ENCODE measurements at regions not wholly inside any gene's neighbourhood (a gene's known extent, or its start where the extent isn't known, plus 50 kb on each side); places are given as distances from the start of the nearest gene placed in this dataset.
A peak's percentile ranks its signal among the peaks of the same experiment; 100 is the strongest.

- no peak for DNase-seq (ENCODE audit: low spot score)
Measured at GRCh38 chr15:47824147-47824546, 106.8 kb downstream of the SEMA6D start.

GRCh38 chr15:47829667-47830066 is 112.4 kb downstream of the SEMA6D start:
- no peak for DNase-seq (ENCODE audit: low spot score)

- no peak for DNase-seq (ENCODE audit: low spot score)
Measured at GRCh38 chr15:47834093-47834492, 116.8 kb downstream of the SEMA6D start.

GRCh38 chr15:47839233-47839825 is 122.0 kb downstream of the SEMA6D start:
- DNase-seq (ENCODE audit: low spot score): no peak

GRCh38 chr15:47843124-47843663 is 125.9 kb downstream of the SEMA6D start:
- DNase-seq (ENCODE audit: low spot score): no peak

- no peak for DNase-seq (ENCODE audit: low spot score)
Measured at GRCh38 chr15:47844437-47844836, 127.1 kb downstream of the SEMA6D start.

GRCh38 chr15:47846128-47846868 is 129.0 kb downstream of the SEMA6D start:
- no peak for DNase-seq (ENCODE audit: low spot score)

- no peak for DNase-seq (ENCODE audit: low spot score)
Measured at GRCh38 chr15:47846876-47847275, 129.6 kb downstream of the SEMA6D start.

- no peak for DNase-seq (ENCODE audit: low spot score)
Measured at GRCh38 chr15:47856071-47856470, 138.8 kb downstream of the SEMA6D start.

- no peak for DNase-seq (ENCODE audit: low spot score)
Measured at GRCh38 chr15:47857014-47857775, 139.9 kb downstream of the SEMA6D start.

GRCh38 chr15:47857776-47858167 is 140.5 kb downstream of the SEMA6D start:
- no peak for DNase-seq (ENCODE audit: low spot score)

- DNase-seq (ENCODE audit: low spot score): no peak
Measured at GRCh38 chr15:47861111-47861903, 144.0 kb downstream of the SEMA6D start.

GRCh38 chr15:47862402-47862801 is 145.1 kb downstream of the SEMA6D start:
- DNase-seq (ENCODE audit: low spot score): no peak

GRCh38 chr15:47866446-47866845 is 149.1 kb downstream of the SEMA6D start:
- no peak for DNase-seq (ENCODE audit: low spot score)

GRCh38 chr15:47870300-47870955 is 153.1 kb downstream of the SEMA6D start:
- no peak for DNase-seq (ENCODE audit: low spot score)

GRCh38 chr15:47870956-47871625 is 153.8 kb downstream of the SEMA6D start:
- DNase-seq (ENCODE audit: low spot score): peak; percentile 30

- DNase-seq (ENCODE audit: low spot score): no peak
Measured at GRCh38 chr15:47872208-47872607, 154.9 kb downstream of the SEMA6D start.

- DNase-seq (ENCODE audit: low spot score): no peak
Measured at GRCh38 chr15:47872869-47873432, 155.6 kb downstream of the SEMA6D start.

- DNase-seq (ENCODE audit: low spot score): no peak
Measured at GRCh38 chr15:47876986-47877385, 159.7 kb downstream of the SEMA6D start.

GRCh38 chr15:47877836-47878235 is 160.5 kb downstream of the SEMA6D start:
- DNase-seq (ENCODE audit: low spot score): no peak

- no peak for DNase-seq (ENCODE audit: low spot score)
Measured at GRCh38 chr15:47885920-47886319, 168.6 kb downstream of the SEMA6D start.
